ENCODE measurements at regions not wholly inside any gene's neighbourhood (a gene's known extent, or its start where the extent isn't known, plus 50 kb on each side); places are given as distances from the start of the nearest gene placed in this dataset.

DNA sequence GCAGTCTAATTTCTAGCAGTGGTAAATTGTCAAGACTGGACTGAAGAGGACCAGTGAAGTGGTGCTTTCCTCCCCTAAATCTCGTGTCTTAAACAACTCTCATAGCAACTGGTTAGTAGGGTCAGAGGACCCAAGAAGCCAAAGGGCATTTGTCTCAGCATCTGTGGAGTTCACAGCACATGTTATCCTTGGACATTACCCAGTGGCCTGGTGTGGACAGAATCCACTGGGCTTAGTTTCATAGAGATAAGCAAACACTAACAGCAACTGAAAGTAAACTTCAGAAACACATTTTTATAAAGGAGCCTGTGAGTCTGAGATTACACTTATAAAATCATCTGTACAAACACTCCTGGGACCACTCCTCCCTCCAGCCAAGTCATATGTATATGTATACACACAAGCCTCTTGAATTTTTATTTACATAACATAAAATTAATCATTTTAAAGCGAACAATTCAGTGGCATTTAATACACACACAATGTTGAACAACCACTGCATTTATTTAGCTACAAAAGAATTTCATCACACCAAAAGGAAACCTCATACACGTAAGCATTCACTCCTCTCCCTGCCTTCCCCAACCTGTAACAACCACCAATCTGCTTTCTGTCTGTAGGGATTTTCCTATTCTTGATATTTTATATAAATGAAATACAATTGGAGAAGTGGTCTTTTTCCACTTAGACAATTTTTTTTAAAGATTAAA lies 457.8 kb downstream of the RASEF start:
- no peak for ATAC-seq
- DNase-seq (ENCODE audit: extremely low read depth in 1 of 4, low spot score in 3 of 4) = no peak
- H3K4me1 ChIP-seq (replicated peaks in 1 of 2; ENCODE audit: control insufficient read depth in 2 of 2, insufficient read depth in 2 of 2, low read length in 2 of 2) = no peaks in the 10 kb centered on the region
- H3K27ac ChIP-seq (ENCODE audit: extremely low read depth, low read depth, low read length) = no peak overlapping the region
- no peak for FAIRE-seq
- in situ Hi-C loops (cut with MboI) (no loop called here), intact Hi-C loops (cut with micrococcal nuclease) (no loop called here)
- H3K9me3 ChIP-seq (replicated peaks; ENCODE audit: control insufficient read depth, insufficient read depth, low read depth, low read length) = no peaks in the 10 kb centered on the region
- H4K20me1 ChIP-seq (replicated peaks; ENCODE audit: control insufficient read depth, insufficient read depth, low read length) = no peaks in the 10 kb centered on the region
- no peaks in the 10 kb centered on the region for H3K36me3 ChIP-seq (ENCODE audit: control insufficient read depth, insufficient read depth, low read length)
- POLR2A ChIA-PET = no interaction called here
- H3K4me3 ChIP-seq = no peak overlapping the region
- no peaks in the 10 kb centered on the region for H3K27me3 ChIP-seq (ENCODE audit: control insufficient read depth in 2 of 2, insufficient read depth in 2 of 2, low read length in 2 of 2)
- WGBS (ENCODE audit: insufficient coverage, low coverage, missing lambda C conversion rate) = 5% methylated on average over 3 of the region's 3 CpGs
- H3K9ac ChIP-seq (ENCODE audit: insufficient read depth in 1 of 2, low read depth in 2 of 2, low read length in 2 of 2) = no peak overlapping the region
- no peak overlapping the region for H2AFZ ChIP-seq (ENCODE audit: low read depth, low read length)
- no peaks in the 10 kb centered on the region for H3K9me1 ChIP-seq (ENCODE audit: control insufficient read depth, insufficient read depth, low read length)
- BruUV-seq (replicated peaks) = no TSS peak
- no peak overlapping the region for H3K4me2 ChIP-seq (ENCODE audit: insufficient read depth, low read length)
- CTCF ChIA-PET (ENCODE audit: low intra/inter-chr PET ratio) = no interaction called here
- no peaks in the 10 kb centered on the region for H3K79me2 ChIP-seq (ENCODE audit: control insufficient read depth, insufficient read depth, low read length)
- no peak for TF ChIP-seq MEF2D (tag; conservative IDR thresholded peaks at IDR 0.05; ENCODE audit: low read depth)
- TF ChIP-seq, protein P1, sequence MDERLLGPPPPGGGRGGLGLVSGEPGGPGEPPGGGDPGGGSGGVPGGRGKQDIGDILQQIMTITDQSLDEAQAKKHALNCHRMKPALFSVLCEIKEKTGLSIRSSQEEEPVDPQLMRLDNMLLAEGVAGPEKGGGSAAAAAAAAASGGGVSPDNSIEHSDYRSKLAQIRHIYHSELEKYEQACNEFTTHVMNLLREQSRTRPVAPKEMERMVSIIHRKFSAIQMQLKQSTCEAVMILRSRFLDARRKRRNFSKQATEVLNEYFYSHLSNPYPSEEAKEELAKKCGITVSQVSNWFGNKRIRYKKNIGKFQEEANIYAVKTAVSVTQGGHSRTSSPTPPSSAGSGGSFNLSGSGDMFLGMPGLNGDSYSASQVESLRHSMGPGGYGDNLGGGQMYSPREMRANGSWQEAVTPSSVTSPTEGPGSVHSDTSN (CRISPR knock-in tag; IDR thresholded peaks at IDR 0.05; ENCODE audit: low read depth) = no peak
- TF ChIP-seq, protein P1 (tag; conservative IDR thresholded peaks at IDR 0.05; ENCODE audit: low read depth) = no peak
- TF ChIP-seq ZNF778 (CRISPR knock-in tag; IDR thresholded peaks at IDR 0.05) = no peak
- TF ChIP-seq MAFF (IDR thresholded peaks at IDR 0.05; ENCODE audit: low read length) = no peak
- no peak for TF ChIP-seq ZC3H8 (IDR thresholded peaks at IDR 0.05)
- TF ChIP-seq, protein P2, sequence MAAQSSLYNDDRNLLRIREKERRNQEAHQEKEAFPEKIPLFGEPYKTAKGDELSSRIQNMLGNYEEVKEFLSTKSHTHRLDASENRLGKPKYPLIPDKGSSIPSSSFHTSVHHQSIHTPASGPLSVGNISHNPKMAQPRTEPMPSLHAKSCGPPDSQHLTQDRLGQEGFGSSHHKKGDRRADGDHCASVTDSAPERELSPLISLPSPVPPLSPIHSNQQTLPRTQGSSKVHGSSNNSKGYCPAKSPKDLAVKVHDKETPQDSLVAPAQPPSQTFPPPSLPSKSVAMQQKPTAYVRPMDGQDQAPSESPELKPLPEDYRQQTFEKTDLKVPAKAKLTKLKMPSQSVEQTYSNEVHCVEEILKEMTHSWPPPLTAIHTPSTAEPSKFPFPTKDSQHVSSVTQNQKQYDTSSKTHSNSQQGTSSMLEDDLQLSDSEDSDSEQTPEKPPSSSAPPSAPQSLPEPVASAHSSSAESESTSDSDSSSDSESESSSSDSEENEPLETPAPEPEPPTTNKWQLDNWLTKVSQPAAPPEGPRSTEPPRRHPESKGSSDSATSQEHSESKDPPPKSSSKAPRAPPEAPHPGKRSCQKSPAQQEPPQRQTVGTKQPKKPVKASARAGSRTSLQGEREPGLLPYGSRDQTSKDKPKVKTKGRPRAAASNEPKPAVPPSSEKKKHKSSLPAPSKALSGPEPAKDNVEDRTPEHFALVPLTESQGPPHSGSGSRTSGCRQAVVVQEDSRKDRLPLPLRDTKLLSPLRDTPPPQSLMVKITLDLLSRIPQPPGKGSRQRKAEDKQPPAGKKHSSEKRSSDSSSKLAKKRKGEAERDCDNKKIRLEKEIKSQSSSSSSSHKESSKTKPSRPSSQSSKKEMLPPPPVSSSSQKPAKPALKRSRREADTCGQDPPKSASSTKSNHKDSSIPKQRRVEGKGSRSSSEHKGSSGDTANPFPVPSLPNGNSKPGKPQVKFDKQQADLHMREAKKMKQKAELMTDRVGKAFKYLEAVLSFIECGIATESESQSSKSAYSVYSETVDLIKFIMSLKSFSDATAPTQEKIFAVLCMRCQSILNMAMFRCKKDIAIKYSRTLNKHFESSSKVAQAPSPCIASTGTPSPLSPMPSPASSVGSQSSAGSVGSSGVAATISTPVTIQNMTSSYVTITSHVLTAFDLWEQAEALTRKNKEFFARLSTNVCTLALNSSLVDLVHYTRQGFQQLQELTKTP (IDR thresholded peaks at IDR 0.05; ENCODE audit: low read depth in 1 of 2, partially characterized antibody in 2 of 2) = no peak
- no peak for TF ChIP-seq NFE2L1 (tag; IDR thresholded peaks at IDR 0.05; ENCODE audit: borderline replicate concordance, low read depth)
- no peak for TF ChIP-seq NR2C1 (IDR thresholded peaks at IDR 0.05)
- TF ChIP-seq NR2C1 (tag; IDR thresholded peaks at IDR 0.05) = no peak
- no peak for TF ChIP-seq ZBTB7A (IDR thresholded peaks at IDR 0.05; ENCODE audit: borderline replicate concordance, control insufficient read depth, low read depth, low read length)
- TF ChIP-seq ZNF134 (CRISPR knock-in tag; conservative IDR thresholded peaks at IDR 0.05) = no peak
- no peak for TF ChIP-seq CBFB (CRISPR knock-in tag; IDR thresholded peaks at IDR 0.05)
- no peak for TF ChIP-seq ZNF212 (CRISPR knock-in tag; IDR thresholded peaks at IDR 0.05)
- no peak for TF ChIP-seq CBX3 (IDR thresholded peaks at IDR 0.05; ENCODE audit: borderline replicate concordance in 1 of 2, low read length in 2 of 2)
- TF ChIP-seq ZNF764 (CRISPR knock-in tag; IDR thresholded peaks at IDR 0.05; ENCODE audit: low read depth) = no peak

Data from K562 (cell line).